Brain microvascular endothelial cell (primary cell): ENCODE measurements at regions not wholly inside any gene's neighbourhood (a gene's known extent, or its start where the extent isn't known, plus 50 kb on each side); places are given as distances from the start of the nearest gene placed in this dataset.
A peak's percentile ranks its signal among the peaks of the same experiment; 100 is the strongest.

Source experiments
- DNase-seq: peaks from one replicate; pipeline ENCODE4 v3.0.0-alpha.2; 2020
- H3K27ac ChIP-seq: fragments of 250-450 bp; sonication (Bioruptor Pico); 2 replicates; pipeline ENCODE4 v1.5.1; 2020; ENCODE audit warnings: mild to moderate bottlenecking, moderate library complexity
- H3K27me3 ChIP-seq: fragments of 250-450 bp; sonication (Bioruptor Pico); replicated peaks from 2 replicates; pipeline ENCODE4 v1.5.1; 2020; ENCODE audit warnings: mild to moderate bottlenecking
- H3K36me3 ChIP-seq: fragments of 250-450 bp; sonication (Bioruptor Pico); replicated peaks from 2 replicates; pipeline ENCODE4 v1.5.1; 2020; ENCODE audit warnings: mild to moderate bottlenecking
- H3K4me3 ChIP-seq: 2 replicates; pipeline ENCODE4 v1.5.1; 2011; ENCODE audit warnings: low read depth, mild to moderate bottlenecking, control low read depth, low read length, moderate library complexity
- CTCF ChIP-seq: IDR thresholded peaks from 2 replicates; pipeline ENCODE4 v1.5.1; 2011; ENCODE audit warnings: low read depth, mild to moderate bottlenecking, moderate library complexity, low read length, control low read depth, inconsistent platforms; ENCODE audit errors: missing control alignments
- in situ Hi-C: cut with HindIII; loops from 2 replicates; pipeline ENCODE4 v1.10.0; 2017; ENCODE audit warnings: low sequenced_read_pairs, low pct_ligation_motif_present

- no peak for TF ChIP-seq CTCF
- Histone ChIP-seq H3K36me3 (no peaks in the 10 kb centered on the region), H3K27ac (no peak overlapping the region), H3K4me3 (no peak overlapping the region), H3K27me3 (no peaks in the 10 kb centered on the region)
- in situ Hi-C loops: no loop called here
- DNase-seq: no peak
Observed at GRCh38 chr7:13542451-13542850, 447.0 kb downstream of the ETV1 start.

- no peaks in the 10 kb centered on the region for H3K27me3 ChIP-seq
- TF ChIP-seq CTCF: no peak
- no peak overlapping the region for H3K27ac ChIP-seq
- in situ Hi-C loops: no loop called here
- H3K4me3 ChIP-seq: no peak overlapping the region
- DNase-seq: no peak
- no peaks in the 10 kb centered on the region for H3K36me3 ChIP-seq
Observed at GRCh38 chr7:13551503-13551902, 438.0 kb downstream of the ETV1 start.

DNA sequence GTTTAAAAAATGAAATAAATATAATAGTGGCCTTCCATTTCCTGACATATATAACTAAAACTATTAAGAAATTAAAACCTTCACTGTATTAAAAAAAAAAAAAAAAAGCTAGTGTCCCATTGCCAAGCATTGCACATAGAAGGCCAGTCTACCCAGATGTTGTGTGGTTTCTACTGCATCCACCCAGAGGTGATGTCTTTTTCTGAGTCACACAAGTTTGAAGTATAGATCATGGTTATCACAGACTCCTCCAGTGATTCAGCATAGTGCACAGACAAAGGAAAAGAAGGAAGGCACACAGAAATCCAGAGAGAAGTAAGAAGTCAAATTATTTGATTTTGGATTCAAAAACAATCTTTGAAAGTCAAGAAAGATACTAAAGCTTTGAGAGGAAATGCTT, 429.0 kb downstream of the ETV1 start:
- H3K36me3 ChIP-seq: no peaks in the 10 kb centered on the region
- DNase-seq: peak; percentile 74
- H3K27ac ChIP-seq: no peak overlapping the region
- in situ Hi-C loops: no loop called here
- TF ChIP-seq CTCF: no peak
- no peak overlapping the region for H3K4me3 ChIP-seq
- no peaks in the 10 kb centered on the region for H3K27me3 ChIP-seq

DNA sequence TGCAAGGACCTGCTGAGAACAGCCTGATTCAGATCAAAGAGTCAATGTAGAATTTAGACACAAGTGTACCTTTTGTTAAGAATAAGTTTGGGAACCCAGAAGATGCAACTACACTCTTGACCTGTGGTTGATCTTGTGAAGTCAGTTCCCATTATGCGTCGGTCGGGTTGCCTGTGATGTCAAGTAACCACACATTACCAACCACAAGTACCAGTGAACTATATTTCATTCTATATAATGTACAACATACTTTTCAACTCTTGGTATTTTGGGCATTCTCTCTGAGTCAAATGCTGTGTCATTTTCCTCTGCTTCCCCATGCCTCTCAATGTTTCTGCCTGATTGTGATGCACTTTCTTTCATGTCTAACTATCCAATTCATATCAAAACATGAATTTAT, 426.2 kb downstream of the ETV1 start:
- no peak for DNase-seq
- Histone ChIP-seq H3K4me3 (no peak overlapping the region), H3K27ac (no peak overlapping the region), H3K27me3 (no peaks in the 10 kb centered on the region), H3K36me3 (no peaks in the 10 kb centered on the region)
- TF ChIP-seq CTCF: no peak
- in situ Hi-C loops: no loop called here

DNA sequence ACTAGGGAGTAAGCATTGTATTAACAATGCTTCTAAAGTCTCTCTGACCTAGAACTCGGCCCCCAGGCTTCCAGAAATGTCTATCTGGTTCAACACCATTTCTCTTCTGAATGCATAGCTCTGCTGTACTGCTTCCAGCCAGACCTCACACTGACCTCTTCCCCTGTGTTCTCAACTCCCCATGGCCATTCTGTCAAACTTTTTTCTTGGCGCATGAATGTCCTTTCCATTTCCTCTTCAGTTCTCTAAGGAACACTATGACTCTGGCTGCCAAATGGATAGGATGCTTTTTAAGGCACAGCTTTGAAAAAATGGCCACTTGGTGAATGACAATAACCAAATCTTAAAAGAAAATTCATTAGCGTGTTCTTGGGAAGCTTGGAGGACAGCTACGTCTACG, 425.8 kb downstream of the ETV1 start:
- Histone ChIP-seq H3K36me3 (no peaks in the 10 kb centered on the region), H3K27me3 (no peaks in the 10 kb centered on the region)
- TF ChIP-seq CTCF: no peak

DNA sequence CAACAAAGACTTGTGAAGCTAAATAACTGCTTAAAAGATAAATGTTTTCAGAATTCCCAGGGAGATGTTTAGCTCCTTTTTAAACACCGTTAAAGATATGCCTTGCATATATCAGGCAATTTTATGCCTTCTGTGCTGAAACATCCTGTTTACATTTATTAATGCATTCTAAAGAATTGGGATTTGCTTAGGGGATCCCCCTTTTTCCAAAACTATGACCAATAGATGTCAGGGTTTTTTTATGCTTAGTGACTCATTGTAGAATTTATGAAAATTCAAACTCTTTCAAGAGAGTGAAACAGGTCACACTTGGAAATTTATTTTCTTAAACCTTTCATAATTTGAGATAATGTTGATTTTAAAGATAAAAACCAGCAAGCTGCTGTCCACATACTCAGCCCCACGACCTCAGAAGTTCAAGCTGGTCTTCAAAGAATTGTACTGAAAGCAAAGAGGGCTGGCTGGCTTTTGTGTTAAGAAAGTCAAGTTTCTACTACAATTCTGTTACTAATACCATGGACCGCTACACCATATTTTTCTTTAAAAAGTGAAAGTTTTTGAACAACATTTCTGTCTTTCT, 411.8 kb downstream of the ETV1 start:
- in situ Hi-C loops: no loop called here
- peak; percentile 38 for DNase-seq
- no peaks in the 10 kb centered on the region for H3K27me3 ChIP-seq

More for the DNA sequence above, 425.8 kb downstream of the ETV1 start:
- DNase-seq: no peak
- in situ Hi-C loops: no loop called here
- H3K4me3 ChIP-seq: no peak overlapping the region
- no peak overlapping the region for H3K27ac ChIP-seq

More for the DNA sequence above, 411.8 kb downstream of the ETV1 start:
- Histone ChIP-seq H3K27ac (no peak overlapping the region), H3K4me3 (no peak overlapping the region), H3K36me3 (no peaks in the 10 kb centered on the region)
- TF ChIP-seq CTCF: no peak
